PC-9 (cell line): ENCODE measurements at regions not wholly inside any gene's neighbourhood (a gene's known extent, or its start where the extent isn't known, plus 50 kb on each side); places are given as distances from the start of the nearest gene placed in this dataset.

Experiments used
- CTCF ChIP-seq: fragments of 200-600 bp; sonication (generic); conservative IDR thresholded peaks from 2 replicates; pipeline ENCODE4 v1.6.1; 2017; ENCODE audit warnings: mixed run types, antibody characterized with exemption, mild to moderate bottlenecking, moderate library complexity
- EZH2 ChIP-seq: fragments of 200-600 bp; sonication (generic); IDR thresholded peaks from 2 replicates; pipeline ENCODE4 v1.8.0; 2017; ENCODE audit warnings: antibody characterized with exemption, low read depth

GRCh38 chr15:31522028-31522427 lies 195.4 kb downstream of the KLF13 start:
- no peak for TF ChIP-seq CTCF
- TF ChIP-seq EZH2, result no peak
